Trophoblast cell (in vitro differentiated cells and primary cell): ENCODE measurements at regions not wholly inside any gene's neighbourhood (a gene's known extent, or its start where the extent isn't known, plus 50 kb on each side); places are given as distances from the start of the nearest gene placed in this dataset.
A peak's percentile ranks its signal among the peaks of the same experiment; 100 is the strongest.

ENCODE experiments used
- DNase-seq, 2 donors: peaks; one replicate each; pipeline ENCODE4 v3.0.0-alpha.2; 2016
- H2AFZ ChIP-seq: 2 replicates; pipeline ENCODE4 v1.6.1; 2013; ENCODE audit warnings: low read length, moderate library complexity, mild to moderate bottlenecking; ENCODE audit not compliant: insufficient read depth, poor library complexity
- H2AK5ac ChIP-seq: 2 replicates; pipeline ENCODE4 v1.6.1; 2013; ENCODE audit warnings: mild to moderate bottlenecking, low read length
- H2BK120ac ChIP-seq: 2 replicates; pipeline ENCODE4 v1.6.1; 2013; ENCODE audit warnings: low read length, mild to moderate bottlenecking, moderate library complexity; ENCODE audit not compliant: insufficient read depth, poor library complexity
- H2BK12ac ChIP-seq: 2 replicates; pipeline ENCODE4 v1.6.1; 2013; ENCODE audit warnings: mild to moderate bottlenecking, low read length, moderate library complexity
- H2BK5ac ChIP-seq: 2 replicates; pipeline ENCODE4 v1.6.1; 2013; ENCODE audit warnings: low read length, low read depth, moderate library complexity, mild to moderate bottlenecking; ENCODE audit not compliant: poor library complexity
- H3K14ac ChIP-seq: 2 replicates; pipeline ENCODE4 v1.6.1; 2013; ENCODE audit warnings: mild to moderate bottlenecking, low read length
- H3K18ac ChIP-seq: 2 replicates; pipeline ENCODE4 v1.6.1; 2013; ENCODE audit warnings: mild to moderate bottlenecking, low read length
- H3K23ac ChIP-seq: 2 replicates; pipeline ENCODE4 v1.6.1; 2013; ENCODE audit warnings: low read length
- H3K27ac ChIP-seq: 2 replicates; pipeline ENCODE4 v1.5.1; 2013; ENCODE audit warnings: low read depth, mild to moderate bottlenecking, inconsistent platforms, low read length, moderate library complexity
- H3K27me3 ChIP-seq: 2 replicates; pipeline ENCODE4 v1.6.1; 2013; ENCODE audit warnings: inconsistent platforms, mild to moderate bottlenecking, low read length, moderate library complexity; ENCODE audit not compliant: insufficient read depth
- H3K36me3 ChIP-seq, 2 experiments: 1 replicate in 1 of 2; 2 replicates in 1 of 2; pipeline ENCODE4 v1.6.1; 2013; ENCODE audit warnings: low read length in 2 of 2, mild to moderate bottlenecking in 2 of 2, moderate library complexity in 1 of 2; ENCODE audit not compliant: insufficient read depth in 2 of 2, control insufficient read depth in 1 of 2
- H3K4ac ChIP-seq: 2 replicates; pipeline ENCODE4 v1.6.1; 2013; ENCODE audit warnings: low read depth, mild to moderate bottlenecking, low read length, moderate library complexity
- H3K4me1 ChIP-seq, 2 experiments: 1 replicate in 1 of 2; 2 replicates in 1 of 2; pipeline ENCODE4 v1.6.1; 2013; ENCODE audit warnings: low read length in 2 of 2, mild to moderate bottlenecking in 2 of 2, moderate library complexity in 1 of 2; ENCODE audit not compliant: insufficient read depth in 2 of 2, control insufficient read depth in 1 of 2
- H3K4me2 ChIP-seq: 2 replicates; pipeline ENCODE4 v1.6.1; 2013; ENCODE audit warnings: inconsistent platforms, mild to moderate bottlenecking, low read length, moderate library complexity
- H3K4me3 ChIP-seq: 2 replicates; pipeline ENCODE4 v1.5.1; 2013; ENCODE audit warnings: mild to moderate bottlenecking, low read depth, low read length, inconsistent platforms
- H3K79me1 ChIP-seq: one replicate; pipeline ENCODE4 v1.6.1; 2013; ENCODE audit warnings: low read length
- H3K79me2 ChIP-seq: 2 replicates; pipeline ENCODE4 v1.6.1; 2013; ENCODE audit warnings: low read length, mild to moderate bottlenecking; ENCODE audit not compliant: control insufficient read depth, insufficient read depth, poor library complexity
- H3K9ac ChIP-seq: 2 replicates; pipeline ENCODE4 v1.6.1; 2013; ENCODE audit warnings: mild to moderate bottlenecking, low read length
- H3K9me3 ChIP-seq: 2 replicates; pipeline ENCODE4 v1.6.1; 2013; ENCODE audit warnings: low read depth, mild to moderate bottlenecking, control low read depth, inconsistent platforms, low read length; ENCODE audit not compliant: insufficient read depth
- H4K12ac ChIP-seq: 2 replicates; pipeline ENCODE4 v1.6.1; 2013; ENCODE audit warnings: low read depth, mild to moderate bottlenecking, low read length, moderate library complexity
- H4K8ac ChIP-seq: 2 replicates; pipeline ENCODE4 v1.6.1; 2013; ENCODE audit warnings: low read depth, mild to moderate bottlenecking, low read length, moderate library complexity
- H4K91ac ChIP-seq: one replicate; pipeline ENCODE4 v1.6.1; 2013; ENCODE audit warnings: low read depth, mild to moderate bottlenecking, low read length, moderate library complexity
- WGBS: extraction: QIAGEN DNeasy Blood & Tissue Kit; methylation state at CpG from one replicate; pipeline ENCODE4 v1.1.7; 2013; ENCODE audit warnings: missing lambda C conversion rate; ENCODE audit not compliant: insufficient read length, insufficient coverage; ENCODE audit errors: extremely low coverage; 5-methylcytosine and 5-hydroxymethylcytosine counted together

- H2BK12ac ChIP-seq: no peak overlapping the region
- no peaks in the 10 kb centered on the region for H3K79me1 ChIP-seq
- no peak overlapping the region for H4K12ac ChIP-seq
- no peak overlapping the region for H3K23ac ChIP-seq
- H4K8ac ChIP-seq: no peak overlapping the region
- no peak overlapping the region for H3K4ac ChIP-seq
- H3K36me3 ChIP-seq: peaks cover 0 to 3% of the 10 kb centered on the region in 2 experiments
- no peak overlapping the region for H3K4me3 ChIP-seq
- no peak overlapping the region for H3K18ac ChIP-seq
- WGBS: no CpG with 5 or more reads among the region's 6 CpGs
- H2AFZ ChIP-seq: no peak overlapping the region
- peaks cover 11% of the 10 kb centered on the region for H3K9me3 ChIP-seq
- H2BK120ac ChIP-seq: no peak overlapping the region
- H2BK5ac ChIP-seq: no peak overlapping the region
- H3K27ac ChIP-seq: no peak overlapping the region
- no peak overlapping the region for H3K14ac ChIP-seq
- no peak overlapping the region for H3K9ac ChIP-seq
- no peaks in the 10 kb centered on the region for H3K4me1 ChIP-seq
- H3K27me3 ChIP-seq: no peaks in the 10 kb centered on the region
- DNase-seq: no peak
- H4K91ac ChIP-seq: no peak overlapping the region
- H3K4me2 ChIP-seq: no peak overlapping the region
- H2AK5ac ChIP-seq: no peak overlapping the region
- no peaks in the 10 kb centered on the region for H3K79me2 ChIP-seq
Observed at GRCh38 chr5:66450237-66450636, 146.0 kb upstream of the MAST4 start.

GRCh38 chr5:66450988-66451387 lies 145.2 kb upstream of the MAST4 start:
- no peak overlapping the region for H2AK5ac ChIP-seq
- no peak overlapping the region for H2AFZ ChIP-seq
- H3K9me3 ChIP-seq: peaks cover 11% of the 10 kb centered on the region
- no peak overlapping the region for H3K23ac ChIP-seq
- no peak overlapping the region for H3K27ac ChIP-seq
- no peak overlapping the region for H2BK12ac ChIP-seq
- no peaks in the 10 kb centered on the region for H3K79me1 ChIP-seq
- H3K27me3 ChIP-seq: no peaks in the 10 kb centered on the region
- no peaks in the 10 kb centered on the region for H3K79me2 ChIP-seq
- H3K4ac ChIP-seq: no peak overlapping the region
- no CpG with 5 or more reads among the region's 2 CpGs for WGBS
- H3K4me3 ChIP-seq: no peak overlapping the region
- H4K91ac ChIP-seq: no peak overlapping the region
- H4K12ac ChIP-seq: no peak overlapping the region
- H3K4me1 ChIP-seq: no peaks in the 10 kb centered on the region
- no peak overlapping the region for H2BK120ac ChIP-seq
- no peak for DNase-seq
- H3K4me2 ChIP-seq: no peak overlapping the region
- no peak overlapping the region for H4K8ac ChIP-seq
- no peak overlapping the region for H3K14ac ChIP-seq
- no peak overlapping the region for H2BK5ac ChIP-seq
- peaks cover 0 to 3% of the 10 kb centered on the region in 2 experiments for H3K36me3 ChIP-seq
- H3K18ac ChIP-seq: no peak overlapping the region
- H3K9ac ChIP-seq: no peak overlapping the region

- Histone ChIP-seq H3K18ac (no peak overlapping the region), H2BK5ac (no peak overlapping the region), H3K4me1 (no peaks in the 10 kb centered on the region), H3K4ac (no peak overlapping the region), H3K9ac (peak overlapping the region; percentile 27), H4K12ac (no peak overlapping the region), H3K14ac (no peak overlapping the region), H2BK120ac (no peak overlapping the region), H4K8ac (no peak overlapping the region), H2AFZ (no peak overlapping the region), H3K27me3 (no peaks in the 10 kb centered on the region), H3K4me3 (no peak overlapping the region), H3K23ac (no peak overlapping the region), H2BK12ac (no peak overlapping the region), H3K36me3 (peaks cover 0 to 3% of the 10 kb centered on the region in 2 experiments), H4K91ac (no peak overlapping the region), H3K9me3 (peaks cover 11% of the 10 kb centered on the region), H2AK5ac (no peak overlapping the region), H3K4me2 (no peak overlapping the region), H3K79me2 (no peaks in the 10 kb centered on the region), H3K79me1 (no peaks in the 10 kb centered on the region), H3K27ac (no peak overlapping the region)
- DNase-seq: no peak
- no CpG with 5 or more reads among the region's 1 CpG for WGBS
Observed at GRCh38 chr5:66452109-66452508, 144.1 kb upstream of the MAST4 start.

- no CpG with 5 or more reads among the region's 13 CpGs for WGBS
- Histone ChIP-seq H3K9me3 (peaks cover 11% of the 10 kb centered on the region), H4K12ac (no peak overlapping the region), H4K91ac (no peak overlapping the region), H2AK5ac (no peak overlapping the region), H3K14ac (no peak overlapping the region), H3K27me3 (no peaks in the 10 kb centered on the region), H2BK120ac (no peak overlapping the region), H3K79me2 (no peaks in the 10 kb centered on the region), H3K4me1 (no peaks in the 10 kb centered on the region), H3K9ac (no peak overlapping the region), H2BK12ac (no peak overlapping the region), H3K23ac (no peak overlapping the region), H2AFZ (no peak overlapping the region), H3K79me1 (no peaks in the 10 kb centered on the region), H3K18ac (no peak overlapping the region), H3K36me3 (peaks cover 0 to 3% of the 10 kb centered on the region in 2 experiments), H3K27ac (peak overlapping the region; percentile 21), H3K4me2 (no peak overlapping the region), H3K4me3 (no peak overlapping the region), H2BK5ac (no peak overlapping the region), H3K4ac (no peak overlapping the region), H4K8ac (no peak overlapping the region)
- DNase-seq: peak; percentile 80 to 90
Observed at GRCh38 chr5:66454186-66455078, 141.8 kb upstream of the MAST4 start.
